Panc1 (cell line): ENCODE measurements at regions not wholly inside any gene's neighbourhood (a gene's known extent, or its start where the extent isn't known, plus 50 kb on each side); places are given as distances from the start of the nearest gene placed in this dataset.

Source experiments
- POLR2AphosphoS5 ChIP-seq: IDR thresholded peaks from 2 replicates; pipeline ENCODE4 v1.6.1; 2012; ENCODE audit warnings: mild to moderate bottlenecking, low read depth, low read length, moderate library complexity
- REST ChIP-seq, 2 experiments: IDR thresholded peaks; 2 replicates each; pipeline ENCODE4 v1.6.1; 2011 to 2012; ENCODE audit warnings: low read depth in 2 of 2, control low read depth in 1 of 2, low read length in 1 of 2, mild to moderate bottlenecking in 1 of 2, moderate library complexity in 1 of 2; ENCODE audit not compliant: insufficient read depth in 1 of 2
- SIN3A ChIP-seq: IDR thresholded peaks from 2 replicates; pipeline ENCODE4 v1.6.1; 2012; ENCODE audit warnings: low read depth, mild to moderate bottlenecking, low read length, moderate library complexity, borderline replicate concordance; ENCODE audit not compliant: insufficient read depth
- TCF7L2 ChIP-seq: IDR thresholded peaks from 2 replicates; pipeline ENCODE4 v1.6.1; 2011; ENCODE audit warnings: mild to moderate bottlenecking, low read depth, low read length, inconsistent platforms
- TF ChIP-seq, protein P1 (sequence below): fragments of 450-650 bp; IDR thresholded peaks from 2 replicates; pipeline ENCODE4 v1.5.1; 2017; ENCODE audit warnings: mild to moderate bottlenecking

GRCh38 chr12:126030573-126030972 is 965.3 kb downstream of the AACS start:
- TF ChIP-seq, protein P1, sequence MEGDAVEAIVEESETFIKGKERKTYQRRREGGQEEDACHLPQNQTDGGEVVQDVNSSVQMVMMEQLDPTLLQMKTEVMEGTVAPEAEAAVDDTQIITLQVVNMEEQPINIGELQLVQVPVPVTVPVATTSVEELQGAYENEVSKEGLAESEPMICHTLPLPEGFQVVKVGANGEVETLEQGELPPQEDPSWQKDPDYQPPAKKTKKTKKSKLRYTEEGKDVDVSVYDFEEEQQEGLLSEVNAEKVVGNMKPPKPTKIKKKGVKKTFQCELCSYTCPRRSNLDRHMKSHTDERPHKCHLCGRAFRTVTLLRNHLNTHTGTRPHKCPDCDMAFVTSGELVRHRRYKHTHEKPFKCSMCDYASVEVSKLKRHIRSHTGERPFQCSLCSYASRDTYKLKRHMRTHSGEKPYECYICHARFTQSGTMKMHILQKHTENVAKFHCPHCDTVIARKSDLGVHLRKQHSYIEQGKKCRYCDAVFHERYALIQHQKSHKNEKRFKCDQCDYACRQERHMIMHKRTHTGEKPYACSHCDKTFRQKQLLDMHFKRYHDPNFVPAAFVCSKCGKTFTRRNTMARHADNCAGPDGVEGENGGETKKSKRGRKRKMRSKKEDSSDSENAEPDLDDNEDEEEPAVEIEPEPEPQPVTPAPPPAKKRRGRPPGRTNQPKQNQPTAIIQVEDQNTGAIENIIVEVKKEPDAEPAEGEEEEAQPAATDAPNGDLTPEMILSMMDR: no peak
- no peak for TF ChIP-seq POLR2AphosphoS5
- no peak for TF ChIP-seq REST (IDR thresholded peaks at IDR 0.05; ENCODE audit: insufficient read depth in 1 of 2, low read depth in 2 of 2, low read length in 1 of 2)
- no peak for TF ChIP-seq SIN3A
- TF ChIP-seq TCF7L2: no peak
